ENCODE measurements at regions not wholly inside any gene's neighbourhood (a gene's known extent, or its start where the extent isn't known, plus 50 kb on each side); places are given as distances from the start of the nearest gene placed in this dataset.

DNA sequence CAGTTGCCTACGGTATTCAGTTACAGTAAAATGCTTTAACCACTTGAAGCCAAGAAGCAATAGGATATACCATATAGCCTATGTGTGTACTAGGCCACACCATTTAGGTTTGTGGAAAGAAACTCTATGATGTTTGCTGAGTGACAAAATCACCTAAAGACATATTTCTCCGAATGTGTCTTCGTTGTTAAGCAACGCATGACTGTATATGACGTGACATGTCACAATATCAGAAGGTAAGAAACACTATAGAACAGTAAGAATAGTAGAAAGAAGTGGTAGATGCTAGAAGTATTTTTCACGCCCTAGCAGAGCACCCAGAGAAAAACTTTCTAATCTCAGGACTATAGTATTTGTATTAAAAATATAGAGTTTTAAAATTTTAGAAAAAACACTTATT is 1188.2 kb upstream of the B3GALT2 start:
- H3K36me3 ChIP-seq: no peaks in the 10 kb centered on the region
- TF ChIP-seq, protein P1, sequence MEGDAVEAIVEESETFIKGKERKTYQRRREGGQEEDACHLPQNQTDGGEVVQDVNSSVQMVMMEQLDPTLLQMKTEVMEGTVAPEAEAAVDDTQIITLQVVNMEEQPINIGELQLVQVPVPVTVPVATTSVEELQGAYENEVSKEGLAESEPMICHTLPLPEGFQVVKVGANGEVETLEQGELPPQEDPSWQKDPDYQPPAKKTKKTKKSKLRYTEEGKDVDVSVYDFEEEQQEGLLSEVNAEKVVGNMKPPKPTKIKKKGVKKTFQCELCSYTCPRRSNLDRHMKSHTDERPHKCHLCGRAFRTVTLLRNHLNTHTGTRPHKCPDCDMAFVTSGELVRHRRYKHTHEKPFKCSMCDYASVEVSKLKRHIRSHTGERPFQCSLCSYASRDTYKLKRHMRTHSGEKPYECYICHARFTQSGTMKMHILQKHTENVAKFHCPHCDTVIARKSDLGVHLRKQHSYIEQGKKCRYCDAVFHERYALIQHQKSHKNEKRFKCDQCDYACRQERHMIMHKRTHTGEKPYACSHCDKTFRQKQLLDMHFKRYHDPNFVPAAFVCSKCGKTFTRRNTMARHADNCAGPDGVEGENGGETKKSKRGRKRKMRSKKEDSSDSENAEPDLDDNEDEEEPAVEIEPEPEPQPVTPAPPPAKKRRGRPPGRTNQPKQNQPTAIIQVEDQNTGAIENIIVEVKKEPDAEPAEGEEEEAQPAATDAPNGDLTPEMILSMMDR (IDR thresholded peaks at IDR 0.05; ENCODE audit: low read depth, low read length): no peak

GRCh38 chr1:194372266-194372665 is 1185.9 kb upstream of the B3GALT2 start:
- no peaks in the 10 kb centered on the region for H3K36me3 ChIP-seq
- no peaks in the 10 kb centered on the region for H3K27me3 ChIP-seq
- TF ChIP-seq, protein P1 (IDR thresholded peaks at IDR 0.05; ENCODE audit: low read depth, low read length): no peak
- H3K4me3 ChIP-seq (ENCODE audit: low read depth, low read length): no peak overlapping the region
- no peaks in the 10 kb centered on the region for H3K9me3 ChIP-seq
- DNase-seq: no peak
- no peaks in the 10 kb centered on the region for H3K4me1 ChIP-seq

More for the DNA sequence above, 1188.2 kb upstream of the B3GALT2 start:
- H3K4me3 ChIP-seq (ENCODE audit: low read depth, low read length): no peak overlapping the region
- no peak for DNase-seq
- no peaks in the 10 kb centered on the region for H3K4me1 ChIP-seq
- H3K27me3 ChIP-seq: no peaks in the 10 kb centered on the region
- H3K9me3 ChIP-seq: no peaks in the 10 kb centered on the region

DNA sequence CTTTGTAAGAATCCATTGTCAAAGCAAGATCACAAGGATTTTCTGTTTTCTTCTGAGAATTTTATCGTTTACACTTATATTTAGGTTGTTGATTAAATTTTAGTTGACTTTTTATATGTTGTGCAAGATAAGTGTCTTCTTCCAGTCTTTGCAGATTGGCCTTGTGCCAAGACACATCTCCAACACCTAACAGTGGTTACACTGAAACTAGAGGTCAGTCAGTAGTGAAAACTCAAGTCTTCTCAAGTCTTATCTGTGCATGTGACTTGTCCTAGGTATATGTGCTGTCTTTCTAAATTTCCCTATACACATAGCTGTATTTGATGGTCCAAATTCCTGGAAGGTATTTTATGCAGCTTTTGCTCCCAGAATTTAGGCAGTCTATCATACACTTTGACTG is 1183.2 kb upstream of the B3GALT2 start:
- H3K9me3 ChIP-seq: no peaks in the 10 kb centered on the region
- no peaks in the 10 kb centered on the region for H3K27me3 ChIP-seq
- TF ChIP-seq, protein P1 (IDR thresholded peaks at IDR 0.05; ENCODE audit: low read depth, low read length): no peak
- no peaks in the 10 kb centered on the region for H3K4me1 ChIP-seq
- no peak for DNase-seq
- H3K4me3 ChIP-seq (ENCODE audit: low read depth, low read length): no peak overlapping the region
- no peaks in the 10 kb centered on the region for H3K36me3 ChIP-seq

DNA sequence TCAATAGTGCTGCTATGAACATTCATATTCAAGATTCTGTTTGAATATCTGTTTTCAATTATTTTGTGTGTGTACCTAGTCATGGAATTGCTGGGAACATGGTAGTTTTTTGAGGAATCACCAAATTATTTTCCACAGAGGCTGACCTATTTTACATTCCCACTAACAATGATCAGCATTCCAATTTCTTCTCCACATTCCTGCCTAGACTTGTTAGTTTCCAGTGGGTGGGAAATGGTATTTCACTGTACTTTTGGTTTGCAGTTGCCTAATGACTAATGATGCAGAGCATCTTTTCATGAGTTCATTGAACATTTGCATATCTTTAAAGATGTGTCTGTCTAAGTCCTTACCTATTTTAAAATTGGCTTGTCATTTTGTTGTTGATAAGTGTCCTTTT is 1182.6 kb upstream of the B3GALT2 start:
- no peaks in the 10 kb centered on the region for H3K36me3 ChIP-seq
- H3K4me3 ChIP-seq (ENCODE audit: low read depth, low read length): no peak overlapping the region
- H3K4me1 ChIP-seq: no peaks in the 10 kb centered on the region
- no peaks in the 10 kb centered on the region for H3K27me3 ChIP-seq
- TF ChIP-seq, protein P1 (IDR thresholded peaks at IDR 0.05; ENCODE audit: low read depth, low read length): no peak
- no peaks in the 10 kb centered on the region for H3K9me3 ChIP-seq
- no peak for DNase-seq

- no peak for DNase-seq
- TF ChIP-seq, protein P1 (IDR thresholded peaks at IDR 0.05; ENCODE audit: low read depth, low read length): no peak
- H3K4me3 ChIP-seq (ENCODE audit: low read depth, low read length): no peak overlapping the region
These were observed 1180.7 kb upstream of the B3GALT2 start for GRCh38 chr1:194367121-194367520.

GRCh38 chr1:194366705-194367104 is 1180.3 kb upstream of the B3GALT2 start:
- no peaks in the 10 kb centered on the region for H3K9me3 ChIP-seq
- TF ChIP-seq, protein P1 (IDR thresholded peaks at IDR 0.05; ENCODE audit: low read depth, low read length): no peak
- no peaks in the 10 kb centered on the region for H3K4me1 ChIP-seq
- no peaks in the 10 kb centered on the region for H3K36me3 ChIP-seq
- H3K4me3 ChIP-seq (ENCODE audit: low read depth, low read length): no peak overlapping the region
- no peaks in the 10 kb centered on the region for H3K27me3 ChIP-seq
- no peak for DNase-seq

More at GRCh38 chr1:194367121-194367520, 1180.7 kb upstream of the B3GALT2 start:
- Histone ChIP-seq H3K27me3 (no peaks in the 10 kb centered on the region), H3K9me3 (no peaks in the 10 kb centered on the region), H3K36me3 (no peaks in the 10 kb centered on the region), H3K4me1 (no peaks in the 10 kb centered on the region)
